Liver (tissue), 8 donors: ENCODE measurements at regions not wholly inside any gene's neighbourhood (a gene's known extent, or its start where the extent isn't known, plus 50 kb on each side); places are given as distances from the start of the nearest gene placed in this dataset.
"Not testable (repeated sequence)": the region's sequence is repeated elsewhere in the genome, so short reads cannot be mapped to it uniquely, and the experiment has no call there.

Source experiments
- DNase-seq: peaks from one replicate; pipeline ENCODE4 v3.0.0-alpha.2; 2017; ENCODE audit warnings: low spot score
- H3K27ac ChIP-seq, 2 donors: one replicate each; pipeline ENCODE4 v1.7.0; 2013; ENCODE audit warnings: inconsistent platforms in 2 of 2, low read length in 2 of 2, control low read depth in 1 of 2, low read depth in 1 of 2, mild to moderate bottlenecking in 1 of 2
- H3K27me3 ChIP-seq, 4 donors: one replicate each; pipeline versions ENCODE4 v1.6.1 to v1.7.0; 2013; ENCODE audit warnings: low read length in 3 of 4, inconsistent platforms in 1 of 4, mild to moderate bottlenecking in 1 of 4, moderate library complexity in 1 of 4; ENCODE audit not compliant: control insufficient read depth in 4 of 4, insufficient read depth in 4 of 4
- H3K36me3 ChIP-seq, 4 donors: one replicate each; pipeline versions ENCODE4 v1.6.1 to v1.7.0; 2013; ENCODE audit warnings: low read length in 3 of 4, mild to moderate bottlenecking in 3 of 4, low read depth in 1 of 4, moderate library complexity in 1 of 4; ENCODE audit not compliant: control insufficient read depth in 4 of 4, insufficient read depth in 3 of 4
- H3K4me1 ChIP-seq, 4 donors: one replicate each; pipeline versions ENCODE4 v1.6.1 to v1.7.0; 2013; ENCODE audit warnings: low read length in 3 of 4, mild to moderate bottlenecking in 3 of 4, moderate library complexity in 1 of 4; ENCODE audit not compliant: control insufficient read depth in 4 of 4, insufficient read depth in 4 of 4
- H3K4me3 ChIP-seq, 3 donors: one replicate each; pipeline versions ENCODE4 v1.6.1 to v1.7.0; 2013; ENCODE audit warnings: low read length in 3 of 3, control low read depth in 1 of 3, low read depth in 1 of 3, mild to moderate bottlenecking in 1 of 3
- H3K9ac ChIP-seq, 2 donors: one replicate each; pipeline ENCODE4 v1.7.0; 2013; ENCODE audit warnings: low read length in 2 of 2, mild to moderate bottlenecking in 2 of 2, moderate library complexity in 2 of 2, control low read depth in 1 of 2, low read depth in 1 of 2
- H3K9me3 ChIP-seq, 4 donors: one replicate each; pipeline versions ENCODE4 v1.6.1 to v1.7.0; 2013; ENCODE audit warnings: low read length in 3 of 4; ENCODE audit not compliant: control insufficient read depth in 4 of 4
- CTCF ChIP-seq: fragments of 150-350 bp; IDR thresholded peaks from 2 replicates; pipeline ENCODE4 v1.5.1; 2017; ENCODE audit warnings: improper control_type of control experiment, low read depth, low read length; ENCODE audit not compliant: missing input control
- FOXA1 ChIP-seq: IDR thresholded peaks from 2 replicates; pipeline ENCODE4 v1.6.1; 2016; ENCODE audit warnings: antibody characterized with exemption
- GABPA ChIP-seq, 2 donors: IDR thresholded peaks in 1 of 2; conservative IDR thresholded peaks in 1 of 2; 2 replicates each; pipeline ENCODE4 v1.6.1; 2016; ENCODE audit warnings: antibody characterized with exemption in 2 of 2, mild to moderate bottlenecking in 1 of 2, moderate library complexity in 1 of 2
- HNF4G ChIP-seq: IDR thresholded peaks from 2 replicates; pipeline ENCODE4 v1.6.1; 2016; ENCODE audit warnings: antibody characterized with exemption
- JUND ChIP-seq, 2 donors: IDR thresholded peaks; 2 replicates each; pipeline ENCODE4 v1.6.1; 2016; ENCODE audit warnings: antibody characterized with exemption in 2 of 2
- NR2F2 ChIP-seq: IDR thresholded peaks from 2 replicates; pipeline ENCODE4 v1.6.1; 2016; ENCODE audit warnings: antibody characterized with exemption
- RAD21 ChIP-seq, 2 donors: IDR thresholded peaks; 2 replicates each; pipeline ENCODE4 v1.6.1; 2016; ENCODE audit warnings: antibody characterized with exemption in 2 of 2, mild to moderate bottlenecking in 2 of 2
- RXRA ChIP-seq, 2 donors: IDR thresholded peaks; 2 replicates each; pipeline ENCODE4 v1.6.1; 2017 to 2018; ENCODE audit warnings: antibody characterized with exemption in 2 of 2, mild to moderate bottlenecking in 1 of 2
- ZBTB33 ChIP-seq: IDR thresholded peaks from 2 replicates; pipeline ENCODE4 v1.6.1; 2016; ENCODE audit warnings: antibody characterized with exemption
- WGBS: extraction: QIAGEN DNeasy Blood & Tissue Kit; methylation state at CpG from one replicate; pipeline ENCODE4 v1.1.7; 2013; 5-methylcytosine and 5-hydroxymethylcytosine counted together
- TF ChIP-seq, protein P1 (sequence below): IDR thresholded peaks from 2 replicates; pipeline ENCODE4 v1.6.1; 2016; ENCODE audit warnings: antibody characterized with exemption, mild to moderate bottlenecking
- TF ChIP-seq, protein P2 (sequence below): IDR thresholded peaks from 2 replicates; pipeline ENCODE4 v1.6.1; 2016; ENCODE audit warnings: antibody characterized with exemption
- donor health status: healthy.
- donor health status: healthy.
- donor health status: healthy.
- donor health status: healthy.
- donor health status: healthy.

DNA sequence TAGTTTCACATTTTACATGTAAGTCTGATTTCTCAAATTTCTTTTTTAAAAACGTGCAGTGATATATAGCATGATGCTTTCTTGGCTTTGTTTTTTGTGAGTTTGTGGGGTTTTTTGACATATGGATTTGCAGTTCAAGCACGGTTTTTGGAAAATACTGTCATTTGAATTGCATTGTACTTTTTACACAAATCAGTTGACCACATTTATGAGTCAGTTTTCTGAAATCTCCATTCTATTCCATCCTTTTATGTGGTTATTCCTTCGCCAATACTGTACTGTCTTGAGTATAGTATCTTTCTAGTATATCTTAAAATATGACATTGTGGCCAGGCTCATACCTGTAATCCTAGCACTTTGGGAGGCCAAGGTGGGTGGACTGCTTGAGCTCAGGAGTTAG, 890.0 kb upstream of the CITED2 start (continued):
- no peak for TF ChIP-seq CTCF
- TF ChIP-seq HNF4G = no peak
- no peak for TF ChIP-seq GABPA (IDR thresholded peaks at IDR 0.05 in 1 of 2, conservative IDR thresholded peaks at IDR 0.05 in 1 of 2)
- no peak for TF ChIP-seq FOXA1
- TF ChIP-seq JUND (IDR thresholded peaks at IDR 0.05) = no peak
- no peak for TF ChIP-seq RXRA (IDR thresholded peaks at IDR 0.05)
- no peak for TF ChIP-seq RAD21 (IDR thresholded peaks at IDR 0.05)
- TF ChIP-seq NR2F2 = no peak

DNA sequence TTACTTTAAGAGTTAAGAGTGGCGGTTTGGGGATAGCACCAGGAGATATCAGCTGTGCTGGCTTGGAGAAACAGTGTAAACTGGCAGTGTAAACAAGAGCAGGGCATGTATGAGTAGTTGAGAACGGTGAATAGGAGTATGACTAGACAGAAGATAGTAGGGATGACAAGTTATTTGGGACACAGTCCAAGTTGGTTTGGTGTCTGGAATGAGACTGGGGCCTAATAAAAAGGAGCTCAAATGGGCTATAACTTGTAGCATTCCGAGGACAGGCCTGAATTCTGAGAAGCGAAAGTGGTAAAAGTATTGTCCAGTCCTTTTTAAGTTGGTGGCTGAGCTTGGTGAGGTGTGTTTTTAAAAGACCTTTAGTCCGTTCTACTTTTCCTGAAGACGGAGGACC, 883.9 kb upstream of the CITED2 start:
- H3K36me3 ChIP-seq, DNase-seq, H3K27me3 ChIP-seq, H3K9ac ChIP-seq, H3K4me3 ChIP-seq, H3K27ac ChIP-seq, H3K4me1 ChIP-seq, H3K9me3 ChIP-seq: not testable (repeated sequence)
- WGBS = 58% methylated on average over 4 of the region's 6 CpGs

- no peaks in the 10 kb centered on the region for H3K36me3 ChIP-seq
- no peak overlapping the region for H3K9ac ChIP-seq
- H3K27me3 ChIP-seq = no peaks in the 10 kb centered on the region
- H3K9me3 ChIP-seq = no peaks in the 10 kb centered on the region
- 92% methylated on average over 2 of the region's 2 CpGs for WGBS
- DNase-seq = no peak
- TF ChIP-seq, protein P1, sequence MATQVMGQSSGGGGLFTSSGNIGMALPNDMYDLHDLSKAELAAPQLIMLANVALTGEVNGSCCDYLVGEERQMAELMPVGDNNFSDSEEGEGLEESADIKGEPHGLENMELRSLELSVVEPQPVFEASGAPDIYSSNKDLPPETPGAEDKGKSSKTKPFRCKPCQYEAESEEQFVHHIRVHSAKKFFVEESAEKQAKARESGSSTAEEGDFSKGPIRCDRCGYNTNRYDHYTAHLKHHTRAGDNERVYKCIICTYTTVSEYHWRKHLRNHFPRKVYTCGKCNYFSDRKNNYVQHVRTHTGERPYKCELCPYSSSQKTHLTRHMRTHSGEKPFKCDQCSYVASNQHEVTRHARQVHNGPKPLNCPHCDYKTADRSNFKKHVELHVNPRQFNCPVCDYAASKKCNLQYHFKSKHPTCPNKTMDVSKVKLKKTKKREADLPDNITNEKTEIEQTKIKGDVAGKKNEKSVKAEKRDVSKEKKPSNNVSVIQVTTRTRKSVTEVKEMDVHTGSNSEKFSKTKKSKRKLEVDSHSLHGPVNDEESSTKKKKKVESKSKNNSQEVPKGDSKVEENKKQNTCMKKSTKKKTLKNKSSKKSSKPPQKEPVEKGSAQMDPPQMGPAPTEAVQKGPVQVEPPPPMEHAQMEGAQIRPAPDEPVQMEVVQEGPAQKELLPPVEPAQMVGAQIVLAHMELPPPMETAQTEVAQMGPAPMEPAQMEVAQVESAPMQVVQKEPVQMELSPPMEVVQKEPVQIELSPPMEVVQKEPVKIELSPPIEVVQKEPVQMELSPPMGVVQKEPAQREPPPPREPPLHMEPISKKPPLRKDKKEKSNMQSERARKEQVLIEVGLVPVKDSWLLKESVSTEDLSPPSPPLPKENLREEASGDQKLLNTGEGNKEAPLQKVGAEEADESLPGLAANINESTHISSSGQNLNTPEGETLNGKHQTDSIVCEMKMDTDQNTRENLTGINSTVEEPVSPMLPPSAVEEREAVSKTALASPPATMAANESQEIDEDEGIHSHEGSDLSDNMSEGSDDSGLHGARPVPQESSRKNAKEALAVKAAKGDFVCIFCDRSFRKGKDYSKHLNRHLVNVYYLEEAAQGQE = no peak
- no peak for TF ChIP-seq GABPA (IDR thresholded peaks at IDR 0.05 in 1 of 2, conservative IDR thresholded peaks at IDR 0.05 in 1 of 2)
- TF ChIP-seq HNF4G = no peak
- no peak overlapping the region for H3K27ac ChIP-seq
- no peaks in the 10 kb centered on the region for H3K4me1 ChIP-seq
- no peak overlapping the region for H3K4me3 ChIP-seq
Observed at GRCh38 chr6:140256248-140256647, 881.8 kb upstream of the CITED2 start.

- H3K4me3 ChIP-seq = no peak overlapping the region
- H3K36me3 ChIP-seq = no peaks in the 10 kb centered on the region
- H3K27me3 ChIP-seq = no peaks in the 10 kb centered on the region
- H3K9me3 ChIP-seq = no peaks in the 10 kb centered on the region
- DNase-seq = no peak
- no peak overlapping the region for H3K9ac ChIP-seq
- WGBS = 78% methylated on average over 1 of the region's 1 CpG
- H3K27ac ChIP-seq = no peak overlapping the region
- no peaks in the 10 kb centered on the region for H3K4me1 ChIP-seq
- TF ChIP-seq ZBTB33 (no peak), CTCF (no peak), RAD21 (IDR thresholded peaks at IDR 0.05) (no peak), FOXA1 (no peak), RXRA (IDR thresholded peaks at IDR 0.05) (no peak), JUND (IDR thresholded peaks at IDR 0.05) (no peak)
- TF ChIP-seq, protein P1 = no peak
- TF ChIP-seq, protein P2, sequence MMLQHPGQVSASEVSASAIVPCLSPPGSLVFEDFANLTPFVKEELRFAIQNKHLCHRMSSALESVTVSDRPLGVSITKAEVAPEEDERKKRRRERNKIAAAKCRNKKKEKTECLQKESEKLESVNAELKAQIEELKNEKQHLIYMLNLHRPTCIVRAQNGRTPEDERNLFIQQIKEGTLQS = no peak
Observed at GRCh38 chr6:140253096-140253495, 878.6 kb upstream of the CITED2 start.
